ENCODE measurements at regions not wholly inside any gene's neighbourhood (a gene's known extent, or its start where the extent isn't known, plus 50 kb on each side); places are given as distances from the start of the nearest gene placed in this dataset.

DNA sequence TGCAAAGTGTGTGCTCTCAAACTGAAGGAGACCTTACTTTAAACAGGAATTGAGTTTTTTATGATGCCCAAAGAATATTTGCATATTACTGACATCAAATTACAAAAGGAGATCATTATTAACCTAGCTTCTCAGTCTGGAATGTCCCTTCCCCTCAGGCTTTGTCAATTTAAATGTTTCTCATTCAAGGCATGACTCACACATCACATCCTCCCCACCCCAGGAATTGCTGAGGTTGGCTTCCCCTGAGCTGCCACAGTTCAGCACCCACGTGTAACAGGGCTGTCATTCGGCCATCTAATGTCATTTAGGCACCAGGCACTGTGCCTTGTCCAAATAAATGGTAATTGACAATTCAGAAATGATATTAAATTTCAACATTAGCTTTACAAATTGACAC is 305.9 kb upstream of the MGMT start:
- DNase-seq, result peak; percentile 79
- in situ Hi-C loops (cut with HindIII; ENCODE audit: low pct_ligation_motif_present, low pct_unique_long_range_greater_than_20kb, low sequenced_read_pairs), result no loop called here

DNA sequence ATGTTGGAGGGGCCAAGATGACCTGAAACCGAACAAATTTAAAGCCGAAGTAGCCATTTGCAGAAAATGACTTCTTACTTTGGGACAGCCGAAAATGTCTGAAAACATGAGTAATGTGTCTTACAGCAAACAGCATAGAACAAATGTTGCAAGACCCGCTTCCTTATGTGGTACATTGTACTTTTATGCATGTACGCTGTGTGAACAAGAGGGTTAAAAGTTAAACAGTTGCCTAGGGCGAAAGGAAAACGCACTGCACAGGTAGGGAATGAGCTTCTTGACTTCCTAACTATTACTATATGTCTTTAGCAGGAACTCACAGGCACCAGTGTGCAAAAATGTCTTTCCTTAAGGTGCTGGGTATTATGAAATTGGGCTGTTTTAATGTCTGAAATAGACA is 303.5 kb upstream of the MGMT start:
- in situ Hi-C loops (cut with HindIII; ENCODE audit: low pct_ligation_motif_present, low pct_unique_long_range_greater_than_20kb, low sequenced_read_pairs), result no loop called here
- DNase-seq, result no peak

DNA sequence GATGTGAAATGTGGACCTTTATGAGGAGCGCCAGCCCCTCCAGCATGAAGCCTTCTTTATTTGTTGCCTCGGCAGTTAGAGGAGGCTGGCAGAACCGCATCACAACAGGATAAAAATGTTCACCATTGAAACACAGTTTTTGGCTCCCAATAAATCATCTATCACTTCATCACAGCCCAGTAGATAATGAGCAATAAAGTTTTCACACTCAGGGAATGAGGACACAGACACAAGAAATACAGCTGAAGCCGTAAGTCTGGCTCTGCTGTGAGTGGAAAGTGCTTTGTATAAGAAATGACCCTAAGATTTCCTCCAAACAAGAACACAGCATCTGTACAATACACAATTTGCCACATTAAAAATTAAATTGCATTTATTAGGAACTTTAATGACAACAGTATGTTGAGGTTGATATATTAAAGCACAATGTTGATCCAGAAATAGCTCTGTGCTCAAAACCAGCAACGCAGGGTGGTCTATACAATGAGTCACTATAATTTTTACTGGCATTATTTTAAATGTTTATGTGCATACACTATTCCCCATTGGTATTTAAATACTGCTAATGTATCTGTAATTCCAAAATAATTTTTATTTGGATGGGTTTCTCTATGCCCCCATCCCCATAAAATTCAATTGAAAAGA is 301.8 kb upstream of the MGMT start:
- in situ Hi-C loops (cut with HindIII; ENCODE audit: low pct_ligation_motif_present, low pct_unique_long_range_greater_than_20kb, low sequenced_read_pairs), result no loop called here
- no peak for DNase-seq

DNA sequence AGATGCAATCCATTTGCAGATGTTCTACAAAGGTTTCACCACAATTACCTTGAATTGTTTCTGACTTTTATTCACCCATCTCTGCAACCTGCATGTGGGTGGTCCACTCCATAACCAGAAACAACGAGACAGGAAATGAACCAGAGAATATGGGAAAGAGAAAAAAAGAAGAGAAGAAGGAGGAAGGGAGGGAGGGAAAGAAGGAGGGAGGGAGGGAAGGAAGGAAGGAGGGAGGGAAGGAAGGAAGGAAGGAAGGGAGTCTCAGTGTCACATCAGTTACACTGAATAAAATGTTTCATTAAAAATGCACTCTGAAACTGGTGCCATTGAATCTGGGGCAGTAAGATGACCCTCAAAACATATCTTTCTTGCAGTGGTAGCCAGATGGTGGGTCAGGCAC is 301.3 kb upstream of the MGMT start:
- in situ Hi-C loops (cut with HindIII; ENCODE audit: low pct_ligation_motif_present, low pct_unique_long_range_greater_than_20kb, low sequenced_read_pairs), result no loop called here
- no peak for DNase-seq

DNA sequence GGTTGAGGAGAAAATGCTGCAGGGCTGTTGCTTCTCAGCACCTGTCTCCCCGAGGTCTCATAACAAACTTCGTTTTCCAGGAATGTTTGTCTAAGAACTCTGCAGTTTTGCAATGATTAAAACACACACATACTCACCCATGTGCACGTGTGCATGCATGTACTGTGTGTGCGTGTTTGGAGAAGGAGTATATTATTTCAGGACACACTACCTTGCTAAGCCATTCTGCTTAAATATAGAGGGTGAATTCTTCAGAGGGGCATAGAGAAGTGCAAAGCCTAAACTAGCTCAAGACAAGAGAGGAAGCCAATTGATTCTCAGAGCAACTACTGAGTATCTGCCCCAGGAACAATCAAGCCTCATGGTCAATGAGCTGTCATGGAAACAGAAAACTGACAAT is 298.4 kb upstream of the MGMT start:
- in situ Hi-C loops (cut with HindIII; ENCODE audit: low pct_ligation_motif_present, low pct_unique_long_range_greater_than_20kb, low sequenced_read_pairs), result no loop called here
- DNase-seq, result no peak

DNA sequence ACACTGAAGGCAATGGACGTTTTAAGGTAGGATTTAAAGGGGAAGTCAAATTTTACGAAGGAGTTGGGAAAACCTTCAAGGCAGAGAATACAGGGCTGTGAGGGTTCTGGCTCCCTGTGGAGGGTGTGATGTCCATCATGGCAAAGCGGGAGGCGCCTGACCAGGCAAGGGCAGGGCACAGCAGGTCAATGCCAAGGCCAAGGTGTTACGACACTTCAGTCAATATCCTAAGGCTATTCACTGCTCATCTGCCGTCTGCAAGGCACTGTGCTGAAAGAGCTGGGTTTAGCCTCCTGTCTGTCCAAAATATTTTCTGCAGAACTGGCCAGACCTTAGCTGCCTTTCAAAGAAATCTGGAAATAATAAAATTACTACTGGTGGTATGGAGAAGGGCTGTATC is 297.9 kb upstream of the MGMT start:
- in situ Hi-C loops (cut with HindIII; ENCODE audit: low pct_ligation_motif_present, low pct_unique_long_range_greater_than_20kb, low sequenced_read_pairs), result no loop called here
- DNase-seq, result no peak

DNA sequence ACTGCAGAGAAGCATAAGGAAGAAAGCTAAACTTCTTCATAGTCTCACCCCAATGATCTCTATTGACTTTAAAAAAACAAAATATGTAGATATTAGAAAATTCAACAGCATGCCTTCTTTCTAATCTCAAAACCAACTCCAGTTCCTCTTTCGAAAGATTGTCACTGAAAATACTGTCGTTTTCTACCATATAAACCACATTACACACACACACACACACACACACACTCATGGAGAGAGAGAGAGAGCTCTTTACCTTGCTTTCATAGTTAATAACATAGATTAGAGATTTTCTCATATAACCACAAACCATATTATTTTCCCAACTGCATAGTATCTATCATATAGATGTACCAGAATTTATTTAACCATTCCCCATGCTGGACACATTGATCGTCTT is 296.2 kb upstream of the MGMT start:
- in situ Hi-C loops (cut with HindIII; ENCODE audit: low pct_ligation_motif_present, low pct_unique_long_range_greater_than_20kb, low sequenced_read_pairs), result no loop called here
- no peak for DNase-seq

DNA sequence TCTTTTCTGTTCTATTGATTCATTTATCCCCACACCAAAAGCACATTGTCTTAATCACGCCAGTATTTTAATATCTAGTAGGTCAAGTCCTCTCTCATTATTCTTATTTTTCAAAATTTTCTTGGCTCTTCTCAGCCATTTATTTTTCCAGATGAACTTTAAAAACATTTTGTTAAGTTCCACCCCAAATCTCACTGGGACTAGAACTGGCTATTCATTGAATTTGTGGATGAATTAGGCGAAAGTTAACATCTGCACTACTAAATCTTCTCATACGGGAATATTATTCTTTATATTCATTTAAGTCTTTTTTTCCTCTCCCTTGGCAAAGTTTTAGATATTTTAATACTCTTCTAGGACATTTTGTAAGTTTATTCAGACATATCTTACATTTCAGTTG is 295.2 kb upstream of the MGMT start:
- no peak for DNase-seq
- in situ Hi-C loops (cut with HindIII; ENCODE audit: low pct_ligation_motif_present, low pct_unique_long_range_greater_than_20kb, low sequenced_read_pairs), result no loop called here

DNA sequence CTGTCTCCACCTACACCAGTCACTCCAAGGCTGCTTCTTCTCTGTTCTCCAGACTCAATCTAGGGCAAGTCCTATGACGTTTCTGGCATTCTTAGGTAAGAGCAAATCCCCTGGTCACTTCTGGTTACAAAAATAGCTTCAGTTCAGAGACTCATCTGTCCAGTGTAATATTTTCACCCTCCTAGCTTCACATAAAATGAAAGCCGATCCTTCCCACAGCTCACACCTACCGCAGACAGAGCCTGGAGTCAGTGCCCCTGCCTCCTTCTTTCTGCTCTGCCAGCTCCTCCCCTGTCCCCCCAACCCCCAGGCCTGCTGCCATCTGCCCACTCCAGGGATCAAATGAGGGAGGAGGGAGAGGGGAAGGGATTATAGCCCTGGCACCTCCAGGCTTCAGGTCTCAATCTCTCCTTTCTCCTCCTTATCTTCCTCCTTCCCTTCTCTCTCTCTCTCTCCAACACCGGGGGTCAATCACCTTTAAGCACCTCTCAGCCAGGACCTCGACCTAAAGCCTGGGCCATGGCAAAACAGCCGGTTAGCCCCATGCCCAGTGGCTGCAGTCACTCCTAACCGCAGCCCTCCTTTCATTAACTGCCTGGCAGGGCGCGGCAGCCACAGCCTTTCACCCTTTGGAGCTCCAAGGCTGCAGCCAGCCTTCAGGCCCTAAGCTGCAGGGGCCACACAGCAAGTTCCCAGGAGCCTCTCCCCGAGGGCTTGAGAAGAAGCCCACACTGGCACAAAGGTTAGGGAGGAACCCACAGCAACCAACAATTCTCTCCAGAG is 292.6 kb upstream of the MGMT start:
- in situ Hi-C loops (cut with HindIII; ENCODE audit: low pct_ligation_motif_present, low pct_unique_long_range_greater_than_20kb, low sequenced_read_pairs), result no loop called here
- DNase-seq, result no peak

DNA sequence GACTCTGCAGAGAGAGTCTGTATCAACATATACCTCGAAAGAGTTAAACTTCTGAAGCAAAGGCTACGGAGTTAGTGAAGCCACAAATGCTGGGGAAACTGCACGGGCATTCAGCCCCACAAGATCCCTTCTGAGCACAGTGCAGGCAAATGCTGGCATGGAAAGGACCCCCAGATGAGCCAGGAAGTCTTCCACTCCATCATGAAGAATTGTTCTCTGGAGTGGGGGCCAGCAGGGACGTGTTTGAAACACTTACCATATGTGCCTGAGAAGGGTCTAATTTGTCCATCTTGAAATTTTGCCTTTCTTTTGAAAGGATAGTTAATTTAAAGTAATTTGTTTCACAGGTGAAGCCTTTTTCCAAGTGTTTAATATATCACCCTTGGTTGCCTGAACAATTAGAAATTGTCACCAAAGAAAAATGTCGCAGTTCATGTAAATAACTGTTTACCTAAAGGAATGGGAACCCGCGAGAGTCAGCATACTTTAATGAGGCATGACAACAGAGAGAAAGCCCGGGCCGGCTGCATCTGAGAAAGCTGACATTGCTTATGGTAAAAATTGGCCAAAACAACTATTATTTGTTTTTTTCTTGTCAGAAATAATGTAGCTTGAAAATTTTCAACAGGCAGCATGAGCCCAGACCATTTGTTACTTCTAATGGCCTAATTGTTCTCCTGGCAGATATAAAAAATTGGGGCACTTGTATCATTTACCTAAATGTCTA is 287.6 kb upstream of the MGMT start:
- in situ Hi-C loops (cut with HindIII; ENCODE audit: low pct_ligation_motif_present, low pct_unique_long_range_greater_than_20kb, low sequenced_read_pairs), result no loop called here
- no peak for DNase-seq

DNA sequence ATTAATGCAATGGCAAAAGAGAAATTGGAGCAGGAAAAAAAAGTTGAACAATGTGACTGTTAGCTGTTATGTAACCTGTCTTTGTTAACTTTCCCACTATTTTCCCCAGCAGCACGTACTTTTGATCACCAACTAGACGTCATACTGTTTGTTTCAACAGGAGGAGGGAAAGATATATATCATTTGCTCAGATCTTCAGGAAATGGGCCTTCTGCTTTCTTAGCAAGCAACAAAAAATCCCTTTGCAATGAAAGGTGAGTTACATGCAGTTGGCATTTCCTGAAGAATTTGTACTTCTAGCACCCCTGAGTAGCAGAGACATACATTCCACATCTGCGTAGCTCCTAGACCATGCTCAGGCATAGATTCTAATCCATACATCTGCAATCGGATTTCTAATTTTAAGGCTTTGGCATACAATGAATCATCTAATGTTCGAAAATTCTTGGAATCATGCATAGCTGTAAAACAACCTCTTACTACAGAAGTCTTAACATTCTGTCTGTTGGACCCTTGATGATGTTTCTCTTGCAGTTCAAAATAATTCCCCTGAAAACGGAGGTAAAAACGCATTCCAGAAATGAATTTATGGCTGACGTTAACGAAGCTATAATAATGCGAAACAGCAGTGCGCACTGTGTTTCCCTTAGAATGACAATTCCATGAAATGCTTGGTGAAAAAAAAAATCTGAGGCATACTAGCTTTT is 286.9 kb upstream of the MGMT start:
- in situ Hi-C loops (cut with HindIII; ENCODE audit: low pct_ligation_motif_present, low pct_unique_long_range_greater_than_20kb, low sequenced_read_pairs), result no loop called here
- no peak for DNase-seq

DNA sequence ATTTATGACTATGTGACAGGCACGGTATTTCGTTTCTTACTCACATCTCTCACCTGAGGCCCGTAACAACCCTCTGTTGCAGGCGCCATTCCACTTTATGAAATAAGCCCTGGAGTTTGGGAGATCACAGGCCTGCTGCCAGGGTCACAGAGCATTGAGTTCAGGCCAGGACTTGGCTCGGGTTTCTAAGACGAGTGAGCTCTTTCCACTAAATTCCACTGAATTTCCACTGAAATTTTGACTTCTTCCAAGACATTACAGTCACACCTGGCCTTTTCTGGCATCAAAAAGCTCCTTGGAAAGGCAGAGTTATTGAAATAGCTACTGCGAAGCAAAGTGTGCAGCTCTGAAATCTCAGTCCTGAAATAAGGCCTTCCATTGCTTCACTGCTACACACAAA is 282.8 kb upstream of the MGMT start:
- in situ Hi-C loops (cut with HindIII; ENCODE audit: low pct_ligation_motif_present, low pct_unique_long_range_greater_than_20kb, low sequenced_read_pairs), result no loop called here
- DNase-seq, result no peak

DNA sequence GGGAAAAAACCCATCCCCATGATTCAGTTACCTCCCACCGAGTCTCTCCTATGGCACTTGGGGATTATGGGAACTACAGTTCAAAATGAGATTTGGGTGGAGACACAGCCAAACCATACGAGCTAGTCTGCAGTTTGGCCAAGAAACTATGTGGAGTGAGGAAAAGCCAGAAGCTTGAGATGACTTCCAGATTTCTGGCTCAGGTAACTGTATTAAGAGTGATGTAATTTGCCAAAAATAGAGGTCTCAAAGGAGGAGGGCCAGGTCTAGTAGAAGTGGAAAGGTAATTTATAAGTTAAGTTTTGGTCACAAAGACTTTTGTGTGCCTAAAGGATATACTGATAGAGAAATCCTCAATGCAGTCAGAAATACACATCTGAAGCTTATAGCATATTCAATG is 279.7 kb upstream of the MGMT start:
- in situ Hi-C loops (cut with HindIII; ENCODE audit: low pct_ligation_motif_present, low pct_unique_long_range_greater_than_20kb, low sequenced_read_pairs), result no loop called here
- DNase-seq, result no peak

DNA sequence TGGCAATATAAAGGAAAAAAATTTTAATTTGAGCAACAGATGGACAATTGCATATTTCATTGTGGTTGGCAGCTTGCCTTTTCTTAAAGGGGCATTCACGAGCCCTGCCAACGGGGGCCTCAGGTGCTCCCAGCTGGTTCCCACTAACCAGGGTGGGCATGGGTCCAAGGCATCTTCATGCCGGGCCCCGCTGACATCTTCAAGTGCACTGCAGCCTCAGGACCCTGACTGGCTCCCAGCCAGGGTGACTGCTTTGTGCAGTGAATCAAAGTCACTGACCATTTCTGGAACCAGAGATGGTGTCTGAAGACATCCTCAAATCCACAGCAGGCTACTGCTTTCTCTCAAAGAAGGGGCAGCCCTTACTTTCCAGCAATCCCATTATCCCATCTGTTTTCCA is 275.2 kb upstream of the MGMT start:
- in situ Hi-C loops (cut with HindIII; ENCODE audit: low pct_ligation_motif_present, low pct_unique_long_range_greater_than_20kb, low sequenced_read_pairs), result no loop called here
- DNase-seq, result no peak

DNA sequence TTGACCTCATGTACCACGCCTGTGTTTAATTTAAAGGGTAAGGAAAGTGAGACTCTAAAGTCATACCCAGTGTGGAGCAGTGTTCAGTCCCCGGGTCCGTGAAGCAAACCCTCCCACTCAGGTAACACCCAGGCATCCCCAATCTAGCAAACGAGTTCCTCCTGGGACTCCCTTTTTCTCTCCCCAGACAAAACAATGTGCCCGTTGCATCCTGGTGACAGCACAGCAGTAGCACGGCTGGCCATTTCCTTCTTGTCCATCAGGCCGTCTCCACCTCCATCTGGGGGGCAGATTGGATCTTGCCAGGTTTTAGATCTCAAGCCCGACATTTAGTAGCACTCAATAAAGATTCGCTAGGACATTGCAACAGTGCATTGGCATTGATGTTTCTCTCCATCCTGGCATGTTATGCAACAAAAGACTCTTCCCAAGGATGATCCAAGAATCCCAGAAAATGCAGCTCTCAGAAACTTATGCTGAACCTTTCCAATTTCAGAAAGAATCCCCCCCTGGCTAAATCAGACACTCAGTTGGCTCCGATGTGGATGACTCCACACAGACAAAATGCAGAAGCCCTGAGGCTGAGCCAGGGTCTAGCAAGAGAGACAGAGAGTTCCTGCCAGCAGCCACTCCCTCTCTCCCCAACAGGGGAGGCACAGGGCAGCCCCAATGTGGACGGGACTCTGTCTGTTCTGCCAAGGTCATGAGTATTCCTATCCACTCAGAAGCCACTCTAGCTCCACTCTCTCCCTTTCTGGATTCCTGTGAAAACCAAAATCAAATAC is 274.5 kb upstream of the MGMT start:
- DNase-seq, result no peak
- in situ Hi-C loops (cut with HindIII; ENCODE audit: low pct_ligation_motif_present, low pct_unique_long_range_greater_than_20kb, low sequenced_read_pairs), result no loop called here

DNA sequence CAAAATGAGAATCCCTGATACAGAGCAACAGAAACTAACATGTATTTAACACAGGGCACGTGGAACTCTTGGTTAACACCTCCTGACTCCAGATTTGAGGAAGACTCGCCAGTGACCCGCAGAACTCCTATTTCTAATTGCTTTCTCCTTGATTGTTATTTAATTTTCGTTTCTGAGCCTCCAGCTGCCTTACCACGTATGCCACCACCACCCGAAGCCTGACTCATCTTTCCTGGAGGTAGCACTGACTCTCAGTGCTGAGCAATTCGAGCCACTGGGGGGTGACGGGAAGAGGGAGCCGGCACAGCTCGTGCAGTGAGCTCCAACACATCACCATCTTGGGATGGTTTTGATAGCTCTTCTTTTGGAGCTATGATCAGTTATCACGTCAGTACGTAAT is 273.9 kb upstream of the MGMT start:
- in situ Hi-C loops (cut with HindIII; ENCODE audit: low pct_ligation_motif_present, low pct_unique_long_range_greater_than_20kb, low sequenced_read_pairs), result no loop called here
- peak; percentile 65 for DNase-seq

DNA sequence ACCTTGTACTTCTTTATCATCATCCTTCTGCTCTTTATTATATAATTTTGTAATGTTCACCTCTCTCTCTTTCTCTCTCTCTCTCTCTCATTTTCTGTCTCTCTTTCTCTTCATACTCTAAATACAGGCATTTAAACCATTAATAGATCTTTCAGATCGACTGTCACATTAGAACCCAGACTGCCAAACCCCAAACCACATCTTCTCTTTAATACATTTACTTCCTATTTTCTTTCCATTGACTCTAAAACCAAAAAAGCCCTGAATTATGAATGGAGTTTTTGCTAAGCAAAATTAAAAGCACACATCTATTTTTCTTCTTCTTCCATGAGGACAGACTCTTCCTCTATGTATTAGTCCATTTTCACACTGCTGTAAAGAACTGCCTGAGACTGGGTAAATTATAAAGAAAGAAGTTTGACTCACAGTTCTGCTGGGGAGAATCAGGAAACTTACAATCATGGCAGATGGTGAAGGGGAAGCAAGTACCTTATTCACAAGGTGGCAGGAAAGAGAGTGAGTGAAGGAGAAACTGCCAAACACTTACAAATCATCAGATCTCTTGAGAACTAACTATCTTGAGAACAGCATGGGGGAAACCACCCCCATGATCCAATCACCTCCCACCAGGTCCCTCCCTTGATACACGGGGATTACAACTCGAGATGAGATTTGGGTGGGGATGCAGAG is 272.7 kb upstream of the MGMT start:
- in situ Hi-C loops (cut with HindIII; ENCODE audit: low pct_ligation_motif_present, low pct_unique_long_range_greater_than_20kb, low sequenced_read_pairs), result no loop called here

DNA sequence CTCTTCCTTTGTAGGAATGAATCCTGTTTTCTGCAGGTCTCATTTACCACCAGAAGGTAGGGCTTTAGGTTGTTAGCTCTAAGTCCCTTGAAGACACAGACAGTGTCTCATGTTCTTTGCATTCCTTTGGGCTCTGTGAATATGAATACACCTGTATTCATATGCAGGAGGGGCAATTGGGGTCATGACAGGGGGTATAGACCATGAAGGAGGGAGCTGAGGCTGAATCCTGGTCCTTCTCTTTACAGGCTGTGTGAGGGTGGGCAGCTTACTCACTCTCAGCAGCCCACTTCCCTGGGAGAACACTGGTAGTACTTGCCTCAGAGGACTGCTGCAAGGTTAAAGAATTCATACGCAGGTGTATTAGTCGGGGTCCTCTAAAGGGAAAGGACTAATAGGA is 267.2 kb upstream of the MGMT start:
- in situ Hi-C loops (cut with HindIII; ENCODE audit: low pct_ligation_motif_present, low pct_unique_long_range_greater_than_20kb, low sequenced_read_pairs), result no loop called here
- DNase-seq, result no peak

More for the DNA sequence above, 272.7 kb upstream of the MGMT start:
- DNase-seq, result no peak
